ENCODE measurements at regions not wholly inside any gene's neighbourhood (a gene's known extent, or its start where the extent isn't known, plus 50 kb on each side); places are given as distances from the start of the nearest gene placed in this dataset.

DNA sequence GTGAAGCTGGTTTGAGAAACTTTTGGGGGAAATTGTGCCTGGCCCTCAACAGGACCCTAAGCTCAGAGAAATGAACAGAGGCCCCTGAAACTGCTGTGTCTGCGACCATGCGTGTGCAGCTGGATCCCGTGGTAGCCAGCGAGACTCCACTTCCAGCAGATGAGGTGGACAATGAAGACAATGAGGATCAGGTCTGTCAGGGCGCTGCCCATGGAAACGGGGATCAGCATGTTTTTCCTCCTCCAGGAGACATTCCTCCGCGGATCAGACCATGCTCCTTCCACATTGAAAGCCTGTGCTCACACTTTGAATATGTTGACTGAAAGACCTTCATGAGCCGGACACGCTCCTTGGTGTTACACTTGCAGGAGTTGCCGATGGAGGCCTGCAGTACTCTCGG is 1439.8 kb upstream of the ALCAM start:
- H3K4me3 Mint-ChIP-seq: no peak overlapping the region
- H3K36me3 Mint-ChIP-seq: no peaks in the 10 kb centered on the region

DNA sequence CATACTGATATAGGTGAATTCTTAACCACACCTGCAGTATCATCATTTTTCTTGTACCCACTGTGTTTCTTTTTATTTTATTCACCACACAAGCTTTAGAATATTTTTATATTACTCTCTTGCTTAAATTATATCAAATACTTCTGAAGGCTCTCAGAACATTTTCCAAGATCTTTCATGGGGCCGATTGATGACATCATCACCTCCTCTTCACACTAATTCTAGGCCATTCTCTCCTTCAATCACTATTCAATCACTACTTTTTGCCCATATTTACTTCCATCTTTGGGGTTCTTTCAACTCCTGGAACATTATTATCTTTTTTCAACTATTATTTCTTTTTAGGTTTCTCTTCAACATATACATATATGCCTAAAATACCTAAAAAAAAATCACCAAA is 1438.8 kb upstream of the ALCAM start:
- Mint-ChIP-seq H3K4me3 (no peak overlapping the region), H3K9me3 (no peaks in the 10 kb centered on the region), H3K4me1 (ENCODE audit: unreplicated experiment) (no peaks in the 10 kb centered on the region), H3K27me3 (no peaks in the 10 kb centered on the region), H3K36me3 (no peaks in the 10 kb centered on the region), H3K27ac (no peak overlapping the region)
- TF ChIP-seq, protein P1, sequence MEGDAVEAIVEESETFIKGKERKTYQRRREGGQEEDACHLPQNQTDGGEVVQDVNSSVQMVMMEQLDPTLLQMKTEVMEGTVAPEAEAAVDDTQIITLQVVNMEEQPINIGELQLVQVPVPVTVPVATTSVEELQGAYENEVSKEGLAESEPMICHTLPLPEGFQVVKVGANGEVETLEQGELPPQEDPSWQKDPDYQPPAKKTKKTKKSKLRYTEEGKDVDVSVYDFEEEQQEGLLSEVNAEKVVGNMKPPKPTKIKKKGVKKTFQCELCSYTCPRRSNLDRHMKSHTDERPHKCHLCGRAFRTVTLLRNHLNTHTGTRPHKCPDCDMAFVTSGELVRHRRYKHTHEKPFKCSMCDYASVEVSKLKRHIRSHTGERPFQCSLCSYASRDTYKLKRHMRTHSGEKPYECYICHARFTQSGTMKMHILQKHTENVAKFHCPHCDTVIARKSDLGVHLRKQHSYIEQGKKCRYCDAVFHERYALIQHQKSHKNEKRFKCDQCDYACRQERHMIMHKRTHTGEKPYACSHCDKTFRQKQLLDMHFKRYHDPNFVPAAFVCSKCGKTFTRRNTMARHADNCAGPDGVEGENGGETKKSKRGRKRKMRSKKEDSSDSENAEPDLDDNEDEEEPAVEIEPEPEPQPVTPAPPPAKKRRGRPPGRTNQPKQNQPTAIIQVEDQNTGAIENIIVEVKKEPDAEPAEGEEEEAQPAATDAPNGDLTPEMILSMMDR (conservative IDR thresholded peaks at IDR 0.05): no peak
- no peak for DNase-seq (ENCODE audit: extremely low spot score, unreplicated experiment)

More for the DNA sequence above, 1439.8 kb upstream of the ALCAM start:
- TF ChIP-seq, protein P1 (conservative IDR thresholded peaks at IDR 0.05): no peak
- Mint-ChIP-seq H3K4me1 (ENCODE audit: unreplicated experiment) (no peaks in the 10 kb centered on the region), H3K27ac (no peak overlapping the region), H3K9me3 (no peaks in the 10 kb centered on the region), H3K27me3 (no peaks in the 10 kb centered on the region)
- DNase-seq (ENCODE audit: extremely low spot score, unreplicated experiment): no peak

DNA sequence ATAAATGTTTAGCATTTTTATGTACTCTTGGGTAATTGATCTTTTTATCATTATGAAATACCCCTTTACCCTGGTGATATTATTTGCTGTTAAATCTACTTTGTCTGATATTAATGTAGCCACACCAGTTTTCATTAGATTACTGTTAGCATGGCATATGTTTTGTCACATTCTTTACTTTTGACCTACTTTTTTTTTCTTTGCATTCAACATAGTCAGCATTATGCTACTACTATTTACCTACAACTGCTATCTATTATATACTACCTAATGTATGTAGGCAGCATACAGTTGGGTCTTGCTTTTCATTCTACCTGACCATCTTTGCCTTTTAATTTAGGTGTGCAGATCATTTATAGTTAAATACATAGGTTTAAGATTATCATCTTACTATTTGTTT is 1429.6 kb upstream of the ALCAM start:
- no peaks in the 10 kb centered on the region for H3K27me3 Mint-ChIP-seq
- TF ChIP-seq, protein P1 (conservative IDR thresholded peaks at IDR 0.05): no peak
- no peak overlapping the region for H3K4me3 Mint-ChIP-seq

DNA sequence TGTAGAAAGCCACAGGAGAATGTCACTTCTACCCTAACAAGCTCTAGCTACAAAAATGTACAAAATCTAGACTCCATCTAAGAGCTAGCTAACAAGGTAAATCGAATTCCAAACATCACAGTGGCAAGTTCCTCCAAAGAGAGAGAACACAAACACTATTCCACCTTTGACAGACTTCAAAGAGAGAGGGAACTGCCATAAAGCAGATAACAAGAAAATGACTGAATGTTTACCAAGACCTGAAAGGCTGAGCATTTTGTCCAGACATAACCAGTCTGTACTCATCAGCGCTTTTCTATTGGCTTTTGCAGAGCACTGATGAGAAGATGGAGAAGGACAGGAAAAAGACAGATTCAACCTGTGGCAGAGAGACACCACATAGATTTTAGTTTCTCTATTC is 1419.6 kb upstream of the ALCAM start:
- Mint-ChIP-seq H3K27me3 (no peaks in the 10 kb centered on the region), H3K9me3 (no peaks in the 10 kb centered on the region), H3K4me1 (ENCODE audit: unreplicated experiment) (no peaks in the 10 kb centered on the region), H3K36me3 (no peaks in the 10 kb centered on the region), H3K4me3 (no peak overlapping the region), H3K27ac (no peak overlapping the region)
- TF ChIP-seq, protein P1 (conservative IDR thresholded peaks at IDR 0.05): no peak
- no peak for DNase-seq (ENCODE audit: extremely low spot score, unreplicated experiment)

More for the DNA sequence above, 1429.6 kb upstream of the ALCAM start:
- Mint-ChIP-seq H3K27ac (no peak overlapping the region), H3K36me3 (no peaks in the 10 kb centered on the region), H3K4me1 (ENCODE audit: unreplicated experiment) (no peaks in the 10 kb centered on the region), H3K9me3 (no peaks in the 10 kb centered on the region)
- no peak for DNase-seq (ENCODE audit: extremely low spot score, unreplicated experiment)

DNA sequence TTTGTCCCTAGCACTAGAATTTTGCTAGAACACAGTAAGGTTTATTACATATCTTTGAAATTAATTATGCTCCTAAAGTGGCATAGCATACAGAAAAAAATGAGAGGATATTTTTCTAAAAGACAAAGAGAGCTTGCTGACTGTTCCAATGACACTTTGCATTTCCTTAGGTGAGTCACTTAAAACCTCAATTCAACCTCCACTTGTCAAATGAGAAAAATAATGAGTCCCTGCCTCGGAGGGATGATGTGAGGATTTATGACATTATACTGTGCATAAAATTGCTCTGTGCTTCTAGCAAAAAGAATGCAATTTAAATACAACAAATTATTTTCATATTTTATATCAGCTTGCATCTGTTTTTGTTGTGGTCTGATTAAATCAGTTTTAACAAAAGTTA is 1417.0 kb upstream of the ALCAM start:
- H3K4me1 Mint-ChIP-seq (ENCODE audit: unreplicated experiment): peaks cover 6% of the 10 kb centered on the region
- TF ChIP-seq, protein P1 (conservative IDR thresholded peaks at IDR 0.05): no peak
- no peaks in the 10 kb centered on the region for H3K9me3 Mint-ChIP-seq
- no peaks in the 10 kb centered on the region for H3K27me3 Mint-ChIP-seq
- no peak overlapping the region for H3K27ac Mint-ChIP-seq
- no peak overlapping the region for H3K4me3 Mint-ChIP-seq
- DNase-seq (ENCODE audit: extremely low spot score, unreplicated experiment): no peak
- H3K36me3 Mint-ChIP-seq: no peaks in the 10 kb centered on the region

DNA sequence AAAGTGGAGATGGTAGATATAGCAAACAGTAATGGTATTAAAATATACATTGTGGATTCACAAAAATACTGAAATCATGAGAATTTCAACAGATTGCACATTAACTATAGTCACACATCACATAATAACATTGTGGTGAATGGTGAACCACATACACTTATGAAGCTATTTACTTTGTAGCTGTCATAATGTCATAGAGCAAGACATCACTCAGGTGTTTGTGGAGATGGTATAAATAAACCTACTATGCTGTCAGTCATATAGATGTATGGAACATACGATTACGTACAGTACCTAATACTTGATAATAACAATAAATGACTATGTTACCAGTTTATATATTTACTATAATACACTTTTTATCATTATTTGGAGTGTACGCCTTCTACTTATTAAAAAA is 1416.0 kb upstream of the ALCAM start:
- Mint-ChIP-seq H3K27me3 (no peaks in the 10 kb centered on the region), H3K9me3 (no peaks in the 10 kb centered on the region), H3K36me3 (no peaks in the 10 kb centered on the region), H3K4me1 (ENCODE audit: unreplicated experiment) (peaks cover 6% of the 10 kb centered on the region), H3K4me3 (no peak overlapping the region), H3K27ac (no peak overlapping the region)
- TF ChIP-seq, protein P1 (conservative IDR thresholded peaks at IDR 0.05): no peak
- no peak for DNase-seq (ENCODE audit: extremely low spot score, unreplicated experiment)

All from type B pancreatic cell (in vitro differentiated cells).